H9 (cell line): ENCODE measurements at regions not wholly inside any gene's neighbourhood (a gene's known extent, or its start where the extent isn't known, plus 50 kb on each side); places are given as distances from the start of the nearest gene placed in this dataset.

Experiments
- DNase-seq: peaks from one replicate; pipeline ENCODE4 v3.0.0-alpha.2; 2017
- H2AFZ ChIP-seq: one replicate; pipeline ENCODE4 v1.6.1; 2013; ENCODE audit warnings: mild to moderate bottlenecking, low read length, control low read depth, moderate library complexity
- H2AK5ac ChIP-seq: 2 replicates; pipeline ENCODE4 v1.6.1; 2013; ENCODE audit warnings: low read length, control low read depth, mixed read lengths; ENCODE audit not compliant: insufficient read length
- H2BK120ac ChIP-seq: one replicate; pipeline ENCODE4 v1.6.1; 2013; ENCODE audit warnings: low read depth, mild to moderate bottlenecking, low read length, control low read depth, inconsistent platforms; ENCODE audit not compliant: poor library complexity, severe bottlenecking
- H2BK12ac ChIP-seq: 2 replicates; pipeline ENCODE4 v1.6.1; 2013; ENCODE audit warnings: low read length, control low read depth, mixed read lengths, low read depth; ENCODE audit not compliant: insufficient read length
- H2BK15ac ChIP-seq: 2 replicates; pipeline ENCODE4 v1.6.1; 2013; ENCODE audit warnings: low read depth, low read length, control low read depth
- H2BK20ac ChIP-seq: one replicate; pipeline ENCODE4 v1.6.1; 2013; ENCODE audit warnings: low read depth, mild to moderate bottlenecking, low read length, control low read depth, inconsistent platforms; ENCODE audit not compliant: poor library complexity, severe bottlenecking
- H2BK5ac ChIP-seq: 2 replicates; pipeline ENCODE4 v1.6.1; 2013; ENCODE audit warnings: low read length, control low read depth, mixed read lengths; ENCODE audit not compliant: insufficient read length
- H3K14ac ChIP-seq: 2 replicates; pipeline ENCODE4 v1.6.1; 2013; ENCODE audit warnings: low read length, control low read depth; ENCODE audit not compliant: insufficient read depth
- H3K18ac ChIP-seq: 2 replicates; pipeline ENCODE4 v1.6.1; 2013; ENCODE audit warnings: low read depth, mild to moderate bottlenecking, mixed read lengths, low read length, control low read depth; ENCODE audit not compliant: insufficient read length
- H3K23ac ChIP-seq: 2 replicates; pipeline ENCODE4 v1.6.1; 2013; ENCODE audit warnings: low read length, control low read depth, mixed read lengths, low read depth; ENCODE audit not compliant: insufficient read length
- H3K23me2 ChIP-seq: 2 replicates; pipeline ENCODE4 v1.6.1; 2013; ENCODE audit warnings: low read depth, mild to moderate bottlenecking, mixed read lengths, low read length, control low read depth; ENCODE audit not compliant: insufficient read length, poor library complexity, severe bottlenecking
- H3K27ac ChIP-seq: 2 replicates; pipeline ENCODE4 v1.5.1; 2013; ENCODE audit warnings: low read length, control low read depth, mixed read lengths, low read depth; ENCODE audit not compliant: insufficient read length
- H3K27me3 ChIP-seq: 2 replicates; pipeline ENCODE4 v1.6.1; 2013; ENCODE audit warnings: low read length, control low read depth, inconsistent platforms; ENCODE audit not compliant: insufficient read depth
- H3K4ac ChIP-seq: 2 replicates; pipeline ENCODE4 v1.6.1; 2013; ENCODE audit warnings: low read depth, mild to moderate bottlenecking, control low read depth, inconsistent platforms, low read length, moderate library complexity
- H3K4me1 ChIP-seq: 2 replicates; pipeline ENCODE4 v1.6.1; 2013; ENCODE audit warnings: low read length, control low read depth, inconsistent platforms; ENCODE audit not compliant: insufficient read depth
- H3K4me2 ChIP-seq: 2 replicates; pipeline ENCODE4 v1.6.1; 2013; ENCODE audit warnings: low read length, control low read depth, mixed read lengths; ENCODE audit not compliant: insufficient read length, insufficient read depth
- H3K56ac ChIP-seq: 2 replicates; pipeline ENCODE4 v1.6.1; 2013; ENCODE audit warnings: low read depth, mild to moderate bottlenecking, mixed read lengths, low read length, control low read depth; ENCODE audit not compliant: insufficient read length
- H3K79me1 ChIP-seq: 2 replicates; pipeline ENCODE4 v1.6.1; 2013; ENCODE audit warnings: low read depth, mild to moderate bottlenecking, moderate library complexity, low read length, control low read depth, inconsistent platforms; ENCODE audit not compliant: insufficient read depth, poor library complexity, severe bottlenecking
- H3K79me2 ChIP-seq: 2 replicates; pipeline ENCODE4 v1.6.1; 2013; ENCODE audit warnings: low read length, control low read depth, inconsistent platforms; ENCODE audit not compliant: insufficient read depth
- H3K9ac ChIP-seq: 2 replicates; pipeline ENCODE4 v1.6.1; 2013; ENCODE audit warnings: low read length, control low read depth, mixed read lengths; ENCODE audit not compliant: insufficient read length; ENCODE audit errors: extremely low read depth
- H3K9me3 ChIP-seq: one replicate; pipeline ENCODE4 v1.6.1; 2013; ENCODE audit warnings: low read depth, low read length, inconsistent platforms; ENCODE audit not compliant: control insufficient read depth
- H3T11ph ChIP-seq: one replicate; pipeline ENCODE4 v1.6.1; 2013; ENCODE audit warnings: mild to moderate bottlenecking, low read length, control low read depth, inconsistent platforms
- H4K20me1 ChIP-seq: one replicate; pipeline ENCODE4 v1.6.1; 2013; ENCODE audit not compliant: control insufficient read depth, insufficient read length, insufficient read depth
- H4K5ac ChIP-seq: 2 replicates; pipeline ENCODE4 v1.6.1; 2013; ENCODE audit warnings: low read depth, mild to moderate bottlenecking, mixed read lengths, low read length, control low read depth; ENCODE audit not compliant: insufficient read length
- H4K8ac ChIP-seq: replicated peaks from 2 replicates; pipeline ENCODE4 v1.6.1; 2013; ENCODE audit warnings: low read length, control low read depth, mixed read lengths, low read depth; ENCODE audit not compliant: insufficient read length
- H4K91ac ChIP-seq: 2 replicates; pipeline ENCODE4 v1.6.1; 2013; ENCODE audit warnings: low read depth, mild to moderate bottlenecking, moderate library complexity, mixed read lengths, low read length, control low read depth; ENCODE audit not compliant: insufficient read length
- H3K27ac Mint-ChIP-seq, 3 experiments: 2 replicates in 2 of 3; 3 replicates in 1 of 3; pipeline ENCODE4 v1.8.0; 2020 to 2021; ENCODE audit warnings: mixed read lengths in 3 of 3, mild to moderate bottlenecking in 1 of 3, moderate library complexity in 1 of 3
- H3K27me3 Mint-ChIP-seq: 2 replicates; pipeline ENCODE4 v1.8.0; 2021; ENCODE audit warnings: low read depth, mild to moderate bottlenecking, moderate library complexity, mixed read lengths
- H3K36me3 Mint-ChIP-seq, 3 experiments: 2 replicates in 2 of 3; 3 replicates in 1 of 3; pipeline ENCODE4 v1.8.0; 2020 to 2021; ENCODE audit warnings: low read depth in 3 of 3, mixed read lengths in 3 of 3; ENCODE audit not compliant: insufficient read depth in 1 of 3
- H3K4me1 Mint-ChIP-seq, 2 experiments: 2 replicates each; pipeline ENCODE4 v1.8.0; 2020; ENCODE audit warnings: mixed read lengths in 2 of 2
- H3K4me3 Mint-ChIP-seq, 2 experiments: 2 replicates in 1 of 2; 3 replicates in 1 of 2; pipeline ENCODE4 v1.8.0; 2020 to 2021; ENCODE audit warnings: mild to moderate bottlenecking in 2 of 2, mixed read lengths in 2 of 2, moderate library complexity in 1 of 2
- H3K9me3 Mint-ChIP-seq, 2 experiments: 2 replicates in 1 of 2; 3 replicates in 1 of 2; pipeline ENCODE4 v1.8.0; 2020; ENCODE audit warnings: mild to moderate bottlenecking in 2 of 2, mixed read lengths in 2 of 2, moderate library complexity in 1 of 2
- CTCF ChIP-seq: fragments of 200-600 bp; sonication (generic); conservative IDR thresholded peaks from 3 replicates; pipeline ENCODE4 v1.8.0; 2021; ENCODE audit warnings: antibody characterized with exemption, mild to moderate bottlenecking
- WGBS: extraction: QIAGEN DNeasy Blood & Tissue Kit; methylation state at CpG from one replicate; pipeline ENCODE4 v1.1.7; 2013; ENCODE audit warnings: missing lambda C conversion rate, low lambda C conversion rate, mixed read lengths; ENCODE audit not compliant: insufficient read length; ENCODE audit errors: extremely low coverage; 5-methylcytosine and 5-hydroxymethylcytosine counted together

DNA sequence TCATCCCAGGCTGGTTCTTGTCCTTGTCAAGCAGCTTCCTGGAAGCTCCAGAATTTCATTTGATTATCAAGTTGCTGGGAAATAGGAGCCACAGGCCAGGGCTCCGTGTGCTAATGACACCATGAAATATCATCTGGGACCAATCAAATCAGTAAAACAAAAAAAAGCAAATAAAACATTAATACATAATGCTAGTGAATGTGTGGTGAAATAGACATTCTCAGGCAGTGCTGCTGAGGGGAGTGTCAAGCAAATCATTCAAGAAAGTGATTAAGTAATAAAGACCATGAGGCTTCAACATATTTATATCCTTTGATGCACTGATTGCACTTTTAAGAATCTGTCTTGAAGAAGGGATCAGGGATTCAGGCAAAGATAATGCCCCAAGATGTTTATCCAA lies 213.7 kb downstream of the MATN1 start:
- Histone ChIP-seq H3T11ph (no peak overlapping the region), H3K56ac (no peak overlapping the region), H3K18ac (no peak overlapping the region), H3K4me1 (no peaks in the 10 kb centered on the region), H3K79me2 (no peaks in the 10 kb centered on the region), H3K4ac (no peak overlapping the region), H2BK120ac (no peak overlapping the region), H4K91ac (no peak overlapping the region), H2BK15ac (no peak overlapping the region), H4K20me1 (no peaks in the 10 kb centered on the region), H2AK5ac (no peak overlapping the region), H3K23ac (no peak overlapping the region), H2BK12ac (no peak overlapping the region), H3K27ac (no peak overlapping the region), H4K8ac (no peak overlapping the region), H2BK20ac (no peak overlapping the region), H2AFZ (no peak overlapping the region), H3K4me2 (no peak overlapping the region), H2BK5ac (no peak overlapping the region), H3K9me3 (no peaks in the 10 kb centered on the region), H3K14ac (no peak overlapping the region), H4K5ac (no peak overlapping the region), H3K9ac (no peak overlapping the region), H3K23me2 (no peaks in the 10 kb centered on the region), H3K27me3 (no peaks in the 10 kb centered on the region), H3K79me1 (no peaks in the 10 kb centered on the region)
- WGBS, result no CpG with 5 or more reads among the region's 1 CpG
- no peak overlapping the region for H3K4me3 Mint-ChIP-seq
- H3K27ac Mint-ChIP-seq, result no peak overlapping the region
- no peaks in the 10 kb centered on the region for H3K36me3 Mint-ChIP-seq
- no peak for TF ChIP-seq CTCF
- DNase-seq, result no peak
- peaks cover 31 to 38% of the 10 kb centered on the region in 2 experiments for H3K4me1 Mint-ChIP-seq
- H3K9me3 Mint-ChIP-seq, result no peaks in the 10 kb centered on the region
- peaks cover 1% of the 10 kb centered on the region; the same call in 1 of the 2 replicates for H3K27me3 Mint-ChIP-seq
